ENCODE measurements at regions not wholly inside any gene's neighbourhood (a gene's known extent, or its start where the extent isn't known, plus 50 kb on each side); places are given as distances from the start of the nearest gene placed in this dataset.
A peak's percentile ranks its signal among the peaks of the same experiment; 100 is the strongest.
"Not testable (repeated sequence)": the region's sequence is repeated elsewhere in the genome, so short reads cannot be mapped to it uniquely, and the experiment has no call there.

GRCh38 chr6:150456466-150456865 is 87.7 kb downstream of the IYD start:
- no peak for DNase-seq

GRCh38 chr6:150456902-150457643 is 88.3 kb downstream of the IYD start:
- no peak for DNase-seq

GRCh38 chr6:150458579-150458978 is 89.8 kb downstream of the IYD start:
- DNase-seq: no peak

- DNase-seq: no peak
Observed at GRCh38 chr6:150463852-150464251, 95.0 kb downstream of the IYD start.

GRCh38 chr6:150464966-150465365 is 96.2 kb downstream of the IYD start:
- DNase-seq: no peak

- no peak for DNase-seq
Observed at GRCh38 chr6:150465610-150466009, 96.8 kb downstream of the IYD start.

- no peak for DNase-seq
Observed at GRCh38 chr6:150466196-150466595, 97.4 kb downstream of the IYD start.

GRCh38 chr6:150470131-150470530 is 101.3 kb downstream of the IYD start:
- DNase-seq: no peak

GRCh38 chr6:150470960-150471665 is 102.3 kb downstream of the IYD start:
- DNase-seq: no peak

GRCh38 chr6:150478656-150479545 is 110.1 kb downstream of the IYD start:
- no peak for DNase-seq

GRCh38 chr6:150482883-150483409 is 114.1 kb downstream of the IYD start:
- DNase-seq: no peak

GRCh38 chr6:150485161-150485958 is 114.3 kb upstream of the PLEKHG1 start:
- no peak for DNase-seq

GRCh38 chr6:150486048-150486447 is 113.6 kb upstream of the PLEKHG1 start:
- DNase-seq: no peak

GRCh38 chr6:150490586-150490985 is 109.1 kb upstream of the PLEKHG1 start:
- no peak for DNase-seq

- DNase-seq: peak in 1 of 5 donors; percentile 70
Observed at GRCh38 chr6:150491131-150491810, 108.4 kb upstream of the PLEKHG1 start.

GRCh38 chr6:150491811-150492172 is 107.9 kb upstream of the PLEKHG1 start:
- no peak for DNase-seq

GRCh38 chr6:150492507-150492906 is 107.2 kb upstream of the PLEKHG1 start:
- no peak for DNase-seq

- no peak for DNase-seq
Observed at GRCh38 chr6:150492941-150493340, 106.7 kb upstream of the PLEKHG1 start.

GRCh38 chr6:150493552-150493951 is 106.1 kb upstream of the PLEKHG1 start:
- DNase-seq: not testable (repeated sequence)

GRCh38 chr6:150494241-150494640 is 105.4 kb upstream of the PLEKHG1 start:
- no peak for DNase-seq

- DNase-seq: no peak
Observed at GRCh38 chr6:150495126-150495525, 104.6 kb upstream of the PLEKHG1 start.

- no peak for DNase-seq
Observed at GRCh38 chr6:150496629-150497028, 103.1 kb upstream of the PLEKHG1 start.

All from T-helper 1 cell (primary cell).